ENCODE measurements at regions not wholly inside any gene's neighbourhood (a gene's known extent, or its start where the extent isn't known, plus 50 kb on each side); places are given as distances from the start of the nearest gene placed in this dataset.

GRCh38 chr11:31884080-31884479 is 73.0 kb upstream of the PAX6 start:
- TF ChIP-seq CTCF (IDR thresholded peaks at IDR 0.05) (no peak), POLR2A (IDR thresholded peaks at IDR 0.05) (no peak)
